ENCODE measurements at regions not wholly inside any gene's neighbourhood (a gene's known extent, or its start where the extent isn't known, plus 50 kb on each side); places are given as distances from the start of the nearest gene placed in this dataset.
"Not testable (repeated sequence)": the region's sequence is repeated elsewhere in the genome, so short reads cannot be mapped to it uniquely, and the experiment has no call there.

GRCh38 chr14:37874429-37875109 is 279.1 kb downstream of the TTC6 start:
- Histone ChIP-seq H3K36me3 (no peaks in the 10 kb centered on the region), H3K4me1 (peaks cover 0 to 10% (median 0%) of the 10 kb centered on the region in 9 donors), H3K4me3 (no peak overlapping the region), H3K27ac (no peak overlapping the region), H3K9me3 (no peaks in the 10 kb centered on the region), H3K27me3 (no peaks in the 10 kb centered on the region)
- DNase-seq (peak; percentile 71 to 83), ATAC-seq (peak; percentile 67 to 92 (median 81))
- TF ChIP-seq CTCF (IDR thresholded peaks at IDR 0.05): peak; percentile 66 to 91 (median 83)
- WGBS, 2 donors: 36 to 37% methylated on average over 15 of the region's 15 CpGs
- intact Hi-C loops (cut with DNase I): loop anchor here (2.0 to 10.0 kb wide), 8 partner anchors 162 to 642 kb away; no protein-coding TSS in a partner anchor

- WGBS, 2 donors: 90% methylated on average over 1 of the region's 1 CpG
- H3K27ac ChIP-seq: no peak overlapping the region
- peaks cover 0 to 6% (median 0%) of the 10 kb centered on the region in 9 donors for H3K4me1 ChIP-seq
- DNase-seq (no peak), ATAC-seq (no peak)
- H3K27me3 ChIP-seq: no peaks in the 10 kb centered on the region
- no peaks in the 10 kb centered on the region for H3K36me3 ChIP-seq
- H3K9me3 ChIP-seq: peaks cover 0 to 2% (median 0%) of the 10 kb centered on the region in 11 donors
- H3K4me3 ChIP-seq: no peak overlapping the region
- no peak for TF ChIP-seq CTCF (IDR thresholded peaks at IDR 0.05)
- intact Hi-C loops (cut with DNase I): no loop called here
Observed at GRCh38 chr14:37888234-37888633, 292.8 kb downstream of the TTC6 start.

- H3K9me3 ChIP-seq: no peaks in the 10 kb centered on the region
- H3K4me1 ChIP-seq: peaks cover 0 to 6% (median 0%) of the 10 kb centered on the region in 9 donors
- 12 to 16% methylated on average over 5 of the region's 5 CpGs for WGBS, 2 donors
- H3K36me3 ChIP-seq: no peaks in the 10 kb centered on the region
- no peak for TF ChIP-seq CTCF (IDR thresholded peaks at IDR 0.05)
- H3K27me3 ChIP-seq: no peaks in the 10 kb centered on the region
- DNase-seq (peak in 1 of 2 donors; percentile 11), ATAC-seq (peak in 3 of 8 donors; percentile 11 to 50 (median 29))
- no peak overlapping the region for H3K4me3 ChIP-seq
- H3K27ac ChIP-seq: no peak overlapping the region
- intact Hi-C loops (cut with DNase I): no loop called here
Observed at GRCh38 chr14:37889087-37889486, 293.7 kb downstream of the TTC6 start.

- Histone ChIP-seq H3K27ac (no peak overlapping the region), H3K36me3 (no peaks in the 10 kb centered on the region), H3K9me3 (no peaks in the 10 kb centered on the region), H3K4me1 (peaks cover 0 to 6% (median 0%) of the 10 kb centered on the region in 9 donors), H3K27me3 (no peaks in the 10 kb centered on the region), H3K4me3 (no peak overlapping the region)
- WGBS, 2 donors: 76 to 77% methylated on average over 1 of the region's 1 CpG
- no peak for TF ChIP-seq CTCF (IDR thresholded peaks at IDR 0.05)
- ATAC-seq (no peak), DNase-seq (no peak)
- intact Hi-C loops (cut with DNase I): no loop called here
Observed at GRCh38 chr14:37890095-37890494, 294.7 kb downstream of the TTC6 start.

- intact Hi-C loops (cut with DNase I); H3K4me3 ChIP-seq; ATAC-seq; H3K9me3 ChIP-seq; H3K36me3 ChIP-seq; H3K27ac ChIP-seq; DNase-seq; H3K4me1 ChIP-seq; H3K27me3 ChIP-seq: not testable (repeated sequence)
- 79 to 86% methylated on average over 1 of the region's 1 CpG for WGBS, 2 donors
Observed at GRCh38 chr14:37891500-37891899, 296.1 kb downstream of the TTC6 start.

All from heart right ventricle (tissue), 16 donors.